HepG2 (cell line): ENCODE measurements at regions not wholly inside any gene's neighbourhood (a gene's known extent, or its start where the extent isn't known, plus 50 kb on each side); places are given as distances from the start of the nearest gene placed in this dataset.

ENCODE experiments used
- ATAC-seq: fragments of 200-7000 bp; cut with Tn5 transposase; 3 replicates; pipeline ENCODE4 v1.9.1; 2020; ENCODE audit warnings: mild to moderate bottlenecking, moderate library complexity
- BruUV-seq: library from RNA; stranded (reverse); fragments of 400-500 nt; replicated peaks from 2 replicates; lab custom pipeline; 2021; lab: Mats Ljungman, UMichigan
- CTCF ChIA-PET: fragments of 300-600 bp; formaldehyde crosslinking; extraction: SDS; loops from one replicate; lab custom pipeline; 2021; ENCODE audit warnings: low total read pairs, inconsistent platforms, low intra/inter-chr PET ratio; lab: Yijun Ruan, JAX
- POLR2A ChIA-PET: fragments of 350-600 bp; sonication (Branson Sonifier 250); formaldehyde crosslinking; loops from one replicate; lab custom pipeline; 2020; ENCODE audit warnings: antibody characterized with exemption, inconsistent platforms; lab: Yijun Ruan, JAX
- DNase-seq: peaks from one replicate; pipeline ENCODE4 v3.0.0-alpha.2; 2015; ENCODE audit warnings: low spot score
- FAIRE-seq: peaks from 3 replicates; lab custom pipeline; 2011; peaks lifted over from hg19 to GRCh38; lab: Jason Lieb, UNC
- H2AFZ ChIP-seq: one replicate; pipeline ENCODE4 v1.6.1; 2011; ENCODE audit warnings: low read length, inconsistent platforms
- H3K27ac ChIP-seq: fragments of 300-600 bp; 3 replicates; pipeline ENCODE4 v1.8.0; 2011; ENCODE audit warnings: mixed run types, mild to moderate bottlenecking, mixed read lengths, low read length, inconsistent platforms; ENCODE audit not compliant: insufficient read depth; ENCODE audit errors: extremely low read length
- H3K27me3 ChIP-seq, 2 experiments: fragments of 200-600 bp in 1 of 2; 2 replicates in 1 of 2; 3 replicates in 1 of 2; pipeline versions ENCODE4 v1.6.0 to v1.8.0; 2011; ENCODE audit warnings: low read length in 2 of 2, mild to moderate bottlenecking in 2 of 2, moderate library complexity in 2 of 2, inconsistent platforms in 1 of 2; ENCODE audit not compliant: insufficient read depth in 2 of 2, control insufficient read depth in 1 of 2
- H3K36me3 ChIP-seq, 2 experiments: fragments of 200-600 bp in 1 of 2; replicated peaks in 1 of 2; 2 replicates in 1 of 2; 3 replicates in 1 of 2; pipeline versions ENCODE4 v1.5.1 to v1.8.0; 2011; ENCODE audit warnings: low read length in 2 of 2, inconsistent platforms in 1 of 2; ENCODE audit not compliant: insufficient read depth in 2 of 2, control insufficient read depth in 1 of 2
- H3K4me1 ChIP-seq: 2 replicates; pipeline ENCODE4 v1.5.1; 2012; ENCODE audit warnings: low read length, inconsistent platforms; ENCODE audit not compliant: insufficient read depth
- H3K4me2 ChIP-seq: 2 replicates; pipeline ENCODE4 v1.6.0; 2011; ENCODE audit warnings: low read depth, low read length, inconsistent platforms
- H3K4me3 ChIP-seq, 3 experiments: fragments of 200-600 bp in 1 of 3; sonication (generic), shearing (Covaris generic) in 1 of 3; replicated peaks in 1 of 3; 2 replicates each; pipeline ENCODE4 v1.5.1; 2011 to 2016; ENCODE audit warnings: low read length in 3 of 3, inconsistent platforms in 2 of 3, low read depth in 2 of 3, mild to moderate bottlenecking in 2 of 3, control low read depth in 1 of 3, mixed read lengths in 1 of 3; ENCODE audit not compliant: insufficient read depth in 1 of 3
- H3K79me2 ChIP-seq: one replicate; pipeline ENCODE4 v1.6.1; 2011; ENCODE audit warnings: low read length, inconsistent platforms; ENCODE audit not compliant: insufficient read depth
- H3K9ac ChIP-seq: 2 replicates; pipeline ENCODE4 v1.6.0; 2011; ENCODE audit warnings: mild to moderate bottlenecking, low read depth, low read length, inconsistent platforms; ENCODE audit not compliant: insufficient read depth
- H3K9me3 ChIP-seq: 2 replicates; pipeline ENCODE4 v1.5.1; 2012; ENCODE audit warnings: mild to moderate bottlenecking, low read length
- H4K20me1 ChIP-seq: 2 replicates; pipeline ENCODE4 v1.6.0; 2011; ENCODE audit warnings: inconsistent platforms, mild to moderate bottlenecking, low read length, moderate library complexity; ENCODE audit not compliant: insufficient read depth
- ATF7-NPFF ChIP-seq: sonication (generic); formaldehyde crosslinking; IDR thresholded peaks from 2 replicates; pipeline ENCODE4 v1.8.1; 2023; ENCODE audit warnings: mild to moderate bottlenecking, low read depth, missing genetic modification reagents, moderate library complexity
- CENPX ChIP-seq: sonication (generic); formaldehyde crosslinking; IDR thresholded peaks from 2 replicates; pipeline ENCODE4 v1.9.0; 2021; ENCODE audit warnings: mild to moderate bottlenecking, missing genetic modification reagents, moderate library complexity
- GATA4 ChIP-seq: sonication (generic); IDR thresholded peaks from 2 replicates; pipeline ENCODE4 v1.6.1; 2016; ENCODE audit warnings: antibody characterized with exemption, low read depth, borderline replicate concordance
- GATAD1 ChIP-seq: IDR thresholded peaks from 2 replicates; pipeline ENCODE4 v1.6.1; 2016; ENCODE audit warnings: missing genetic modification reagents, missing compliant biosample characterization
- KLF13 ChIP-seq: sonication (generic); formaldehyde crosslinking; IDR thresholded peaks from 2 replicates; pipeline ENCODE4 v1.4.0; 2020; ENCODE audit warnings: mild to moderate bottlenecking, missing genetic modification reagents
- NR1H2 ChIP-seq: sonication (generic); formaldehyde crosslinking; IDR thresholded peaks from 2 replicates; pipeline ENCODE4 v1.8.1; 2022; ENCODE audit warnings: low read depth, missing genetic modification reagents, borderline replicate concordance
- U2AF1 ChIP-seq: fragments of 200-400 bp; formaldehyde crosslinking; optimal IDR thresholded peaks from 2 replicates; pipeline ENCODE3; 2017; ENCODE audit warnings: mild to moderate bottlenecking, low read depth, low read length
- ZBTB3 ChIP-seq: sonication (generic); formaldehyde crosslinking; IDR thresholded peaks from 2 replicates; pipeline ENCODE4 v1.4.0; 2020; ENCODE audit warnings: low read depth, mild to moderate bottlenecking, moderate library complexity, missing genetic modification reagents, borderline replicate concordance
- ZBTB37 ChIP-seq: sonication (generic); formaldehyde crosslinking; IDR thresholded peaks from 2 replicates; pipeline ENCODE4 v1.4.0; 2020; ENCODE audit warnings: mild to moderate bottlenecking, missing genetic modification reagents
- ZBTB42 ChIP-seq: sonication (generic); formaldehyde crosslinking; IDR thresholded peaks from 2 replicates; pipeline ENCODE4 v1.5.0; 2020; ENCODE audit warnings: mild to moderate bottlenecking, missing genetic modification reagents
- ZNF350 ChIP-seq: sonication (generic); formaldehyde crosslinking; IDR thresholded peaks from 2 replicates; pipeline ENCODE4 v1.4.0; 2020; ENCODE audit warnings: mild to moderate bottlenecking, low read depth, missing genetic modification reagents, borderline replicate concordance
- ZNF484 ChIP-seq: sonication (generic); formaldehyde crosslinking; IDR thresholded peaks from 2 replicates; pipeline ENCODE4 v1.5.1; 2020; ENCODE audit warnings: mild to moderate bottlenecking, low read depth, missing genetic modification reagents, borderline replicate concordance
- ZNF572 ChIP-seq: sonication (generic); formaldehyde crosslinking; IDR thresholded peaks from 2 replicates; pipeline ENCODE4 v1.5.1; 2020; ENCODE audit warnings: mild to moderate bottlenecking, missing genetic modification reagents
- ZNF607 ChIP-seq: sonication (generic); formaldehyde crosslinking; IDR thresholded peaks from 2 replicates; pipeline ENCODE4 v1.5.1; 2020; ENCODE audit warnings: missing genetic modification reagents, mild to moderate bottlenecking, borderline replicate concordance
- WGBS: methylation state at CpG from one replicate; pipeline ENCODE4 v1.1.6; 2017; ENCODE audit warnings: low lambda C conversion rate; 5-methylcytosine and 5-hydroxymethylcytosine counted together
- in situ Hi-C: cut with HindIII; loops from 2 replicates; pipeline ENCODE4 v1.10.0; 2017; ENCODE audit warnings: low pct_unique_long_range_greater_than_20kb; ENCODE audit not compliant: extremely low pct_ligation_motif_present
- intact Hi-C: fragments of 100-400 bp; cut with micrococcal nuclease; formaldehyde crosslinking; loops from one replicate; pipeline ENCODE4 v1.10.0; 2022; ENCODE audit not compliant: unreplicated experiment

- WGBS, result 11% methylated on average over 8 of the region's 8 CpGs
- no peak overlapping the region for H3K4me3 ChIP-seq
- ChIA-PET POLR2A (no interaction called here), CTCF (no interaction called here)
- H3K27ac ChIP-seq, result no peak overlapping the region
- H3K27me3 ChIP-seq, result no peaks in the 10 kb centered on the region
- no TSS peak for BruUV-seq
- in situ Hi-C loops (no loop called here), intact Hi-C loops (no loop called here)
- no peaks in the 10 kb centered on the region for H3K79me2 ChIP-seq
- H3K36me3 ChIP-seq, result no peaks in the 10 kb centered on the region
- DNase-seq (no peak), ATAC-seq (no peak), FAIRE-seq (no peak)
- TF ChIP-seq NR1H2 (CRISPR knock-in tag) (no peak), ZBTB42 (CRISPR knock-in tag) (no peak), ZNF484 (no peak), ZNF572 (CRISPR knock-in tag) (no peak), ZBTB3 (CRISPR knock-in tag) (no peak), GATA4 (no peak), KLF13 (no peak), ZNF607 (CRISPR knock-in tag) (no peak), CENPX (CRISPR knock-in tag) (no peak), ATF7-NPFF (CRISPR knock-in tag) (no peak), ZNF350 (CRISPR knock-in tag) (no peak), U2AF1 (no peak), GATAD1 (CRISPR knock-in tag) (no peak), ZBTB37 (no peak)
- H2AFZ ChIP-seq, result no peak overlapping the region
- H3K4me2 ChIP-seq, result no peak overlapping the region
- H3K9me3 ChIP-seq, result peaks cover 98% of the 10 kb centered on the region
- no peaks in the 10 kb centered on the region for H3K4me1 ChIP-seq
- H4K20me1 ChIP-seq, result no peaks in the 10 kb centered on the region
- no peak overlapping the region for H3K9ac ChIP-seq
Measured at GRCh38 chr19:28605501-28606268, 607.3 kb downstream of the UQCRFS1 start.
